OCI-LY7 (cell line): ENCODE measurements at regions not wholly inside any gene's neighbourhood (a gene's known extent, or its start where the extent isn't known, plus 50 kb on each side); places are given as distances from the start of the nearest gene placed in this dataset.

Source experiments
- BruUV-seq: library from RNA; stranded (reverse); fragments of 400-500 nt; replicated peaks from 2 replicates; lab custom pipeline; 2021; lab: Mats Ljungman, UMichigan
- CTCF ChIA-PET: fragments of 300-600 bp; sonication (Branson Sonifier 250); formaldehyde crosslinking; loops from one replicate; lab custom pipeline; 2022; ENCODE audit warnings: antibody characterized with exemption; ENCODE audit not compliant: unreplicated experiment; lab: Charles Lee
- POLR2A ChIA-PET: fragments of 300-600 bp; sonication (Branson Sonifier 250); formaldehyde crosslinking; loops from one replicate; lab custom pipeline; 2022; ENCODE audit warnings: antibody characterized with exemption; lab: Charles Lee
- DNase-seq: peaks from one replicate; pipeline ENCODE4 v3.0.0-alpha.2; 2015; ENCODE audit warnings: low spot score
- H2AFZ ChIP-seq: fragments of 200-600 bp; sonication (generic), shearing (Covaris generic); 2 replicates; pipeline ENCODE4 v1.6.1; 2014; ENCODE audit warnings: mild to moderate bottlenecking, antibody characterized with exemption, low read length, moderate library complexity
- H3K27ac ChIP-seq: fragments of 200-600 bp; sonication (generic); 2 replicates; pipeline ENCODE4 v1.5.1; 2014; ENCODE audit warnings: mixed run types, low read depth, mild to moderate bottlenecking, moderate library complexity, low read length, inconsistent platforms; ENCODE audit not compliant: poor library complexity, severe bottlenecking
- H3K36me3 ChIP-seq: fragments of 200-600 bp; sonication (generic); 2 replicates; pipeline ENCODE4 v1.6.1; 2014; ENCODE audit warnings: mild to moderate bottlenecking, antibody characterized with exemption, low read length, moderate library complexity, mixed read lengths; ENCODE audit not compliant: insufficient read depth
- H3K4me1 ChIP-seq: fragments of 200-600 bp; sonication (generic); 2 replicates; pipeline ENCODE4 v1.5.1; 2014; ENCODE audit warnings: mild to moderate bottlenecking, low read length; ENCODE audit not compliant: insufficient read depth, poor library complexity, severe bottlenecking
- H3K4me2 ChIP-seq: fragments of 200-600 bp; sonication (generic); 2 replicates; pipeline ENCODE4 v1.6.1; 2014; ENCODE audit warnings: mild to moderate bottlenecking, low read length
- H3K4me3 ChIP-seq: fragments of 200-600 bp; sonication (generic); 2 replicates; pipeline ENCODE4 v1.5.1; 2014; ENCODE audit warnings: mild to moderate bottlenecking, low read depth, low read length; ENCODE audit not compliant: poor library complexity, severe bottlenecking
- H3K79me2 ChIP-seq: fragments of 200-600 bp; sonication (generic); 2 replicates; pipeline ENCODE4 v1.6.1; 2016; ENCODE audit warnings: low read depth, mild to moderate bottlenecking, low read length, moderate library complexity, mixed read lengths; ENCODE audit not compliant: insufficient read depth
- H3K9me2 ChIP-seq: fragments of 200-600 bp; sonication (generic); 2 replicates; pipeline ENCODE4 v1.6.1; 2016; ENCODE audit warnings: mild to moderate bottlenecking, low read length, mixed read lengths; ENCODE audit not compliant: insufficient read depth
- H3K9me3 ChIP-seq: fragments of 200-600 bp; sonication (generic); 2 replicates; pipeline ENCODE4 v1.6.1; 2014; ENCODE audit warnings: mild to moderate bottlenecking, mixed run types, low read length, mixed read lengths
- H4K20me1 ChIP-seq: fragments of 200-600 bp; sonication (generic); 2 replicates; pipeline ENCODE4 v1.6.1; 2014; ENCODE audit warnings: mild to moderate bottlenecking, antibody characterized with exemption, low read length, moderate library complexity, mixed read lengths; ENCODE audit not compliant: insufficient read depth
- EZH2phosphoT487 ChIP-seq: fragments of 200-600 bp; sonication (generic); IDR thresholded peaks from 2 replicates; pipeline ENCODE4 v1.6.1; 2018; ENCODE audit warnings: low read depth, borderline replicate concordance, mild to moderate bottlenecking, mixed run types, antibody characterized with exemption, low read length, moderate library complexity, mixed read lengths
- intact Hi-C: fragments of 100-400 bp; cut with micrococcal nuclease; formaldehyde crosslinking; loops from one replicate; pipeline ENCODE4 v1.10.0; 2022; ENCODE audit not compliant: unreplicated experiment
- TF ChIP-seq, protein P1 (sequence below): fragments of 200-600 bp; sonication (generic); conservative IDR thresholded peaks from 2 replicates; pipeline ENCODE4 v1.5.1; 2014; ENCODE audit warnings: mild to moderate bottlenecking, antibody characterized with exemption, low read length, moderate library complexity, mixed read lengths

- intact Hi-C loops = no loop called here
- TF ChIP-seq, protein P1, sequence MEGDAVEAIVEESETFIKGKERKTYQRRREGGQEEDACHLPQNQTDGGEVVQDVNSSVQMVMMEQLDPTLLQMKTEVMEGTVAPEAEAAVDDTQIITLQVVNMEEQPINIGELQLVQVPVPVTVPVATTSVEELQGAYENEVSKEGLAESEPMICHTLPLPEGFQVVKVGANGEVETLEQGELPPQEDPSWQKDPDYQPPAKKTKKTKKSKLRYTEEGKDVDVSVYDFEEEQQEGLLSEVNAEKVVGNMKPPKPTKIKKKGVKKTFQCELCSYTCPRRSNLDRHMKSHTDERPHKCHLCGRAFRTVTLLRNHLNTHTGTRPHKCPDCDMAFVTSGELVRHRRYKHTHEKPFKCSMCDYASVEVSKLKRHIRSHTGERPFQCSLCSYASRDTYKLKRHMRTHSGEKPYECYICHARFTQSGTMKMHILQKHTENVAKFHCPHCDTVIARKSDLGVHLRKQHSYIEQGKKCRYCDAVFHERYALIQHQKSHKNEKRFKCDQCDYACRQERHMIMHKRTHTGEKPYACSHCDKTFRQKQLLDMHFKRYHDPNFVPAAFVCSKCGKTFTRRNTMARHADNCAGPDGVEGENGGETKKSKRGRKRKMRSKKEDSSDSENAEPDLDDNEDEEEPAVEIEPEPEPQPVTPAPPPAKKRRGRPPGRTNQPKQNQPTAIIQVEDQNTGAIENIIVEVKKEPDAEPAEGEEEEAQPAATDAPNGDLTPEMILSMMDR = no peak
- no peak for TF ChIP-seq EZH2phosphoT487
- Histone ChIP-seq H4K20me1 (no peaks in the 10 kb centered on the region), H3K36me3 (no peaks in the 10 kb centered on the region), H3K9me2 (no peaks in the 10 kb centered on the region), H3K4me1 (peaks cover 56% of the 10 kb centered on the region), H3K4me2 (peak overlapping the region; percentile 20; the same call in 1 of the 2 replicates), H2AFZ (peak overlapping the region; percentile 66; the same call in 1 of the 2 replicates), H3K27ac (no peak overlapping the region), H3K9me3 (no peaks in the 10 kb centered on the region), H3K4me3 (no peak overlapping the region), H3K79me2 (no peaks in the 10 kb centered on the region)
- no TSS peak for BruUV-seq
- DNase-seq = no peak
- ChIA-PET POLR2A (interaction anchor here (5.2 kb wide), 1 partner anchor 9 kb away, joined by 53 read pairs; no protein-coding TSS in a partner anchor), CTCF (no interaction called here)
These were observed 75.4 kb upstream of the SDK2 start for GRCh38 chr17:73719588-73720071.

GRCh38 chr17:73720187-73720834, 76.1 kb upstream of the SDK2 start:
- no TSS peak for BruUV-seq

More at GRCh38 chr17:73720187-73720834, 76.1 kb upstream of the SDK2 start:
- Histone ChIP-seq H3K27ac (no peak overlapping the region), H3K4me1 (peaks cover 56% of the 10 kb centered on the region), H3K9me3 (no peaks in the 10 kb centered on the region), H3K4me2 (peak overlapping the region; percentile 20; the same call in 1 of the 2 replicates), H3K4me3 (no peak overlapping the region), H3K36me3 (no peaks in the 10 kb centered on the region), H2AFZ (peak overlapping the region; percentile 66), H4K20me1 (no peaks in the 10 kb centered on the region), H3K9me2 (no peaks in the 10 kb centered on the region), H3K79me2 (no peaks in the 10 kb centered on the region)
- CTCF ChIA-PET = interaction anchor here (0.7 kb wide), 1 partner anchor 9 kb away, joined by 4 read pairs; no protein-coding TSS in a partner anchor
- TF ChIP-seq, protein P1 = peak; percentile 45; the same call in 1 of the 2 replicates
- no peak for TF ChIP-seq EZH2phosphoT487
- DNase-seq = peak; percentile 50
- intact Hi-C loops = no loop called here
- POLR2A ChIA-PET = interaction anchor here (1.1 to 5.2 kb wide), 3 partner anchors 9 to 201 kb away, joined by 5 to 53 read pairs (median 8); no protein-coding TSS in a partner anchor
